GM19468 (cell line): ENCODE measurements at regions not wholly inside any gene's neighbourhood (a gene's known extent, or its start where the extent isn't known, plus 50 kb on each side); places are given as distances from the start of the nearest gene placed in this dataset.
A peak's percentile ranks its signal among the peaks of the same experiment; 100 is the strongest.
"Not testable (repeated sequence)": the region's sequence is repeated elsewhere in the genome, so short reads cannot be mapped to it uniquely, and the experiment has no call there.

Experiments used
- ATAC-seq: cut with Tn5 transposase; IDR thresholded peaks from one replicate; pipeline ENCODE4 v1.9.1; 2021; ENCODE audit warnings: mild to moderate bottlenecking, moderate library complexity, moderate number of reproducible peaks; ENCODE audit not compliant: unreplicated experiment; ENCODE audit errors: extremely low read depth

- no peak for ATAC-seq
Measured at GRCh38 chr2:185245216-185245615, 493.4 kb upstream of the FSIP2 start.

GRCh38 chr2:185245806-185246205, 492.8 kb upstream of the FSIP2 start:
- no peak for ATAC-seq

GRCh38 chr2:185246717-185247116, 491.9 kb upstream of the FSIP2 start:
- ATAC-seq: no peak

- no peak for ATAC-seq
Measured at GRCh38 chr2:185255566-185255965, 483.0 kb upstream of the FSIP2 start.

GRCh38 chr2:185265747-185266146, 472.9 kb upstream of the FSIP2 start:
- ATAC-seq: no peak

- no peak for ATAC-seq
Measured at GRCh38 chr2:185268651-185269050, 470.0 kb upstream of the FSIP2 start.

- ATAC-seq: no peak
Measured at GRCh38 chr2:185274718-185275484, 463.7 kb upstream of the FSIP2 start.

GRCh38 chr2:185275979-185276378, 462.6 kb upstream of the FSIP2 start:
- not testable (repeated sequence) for ATAC-seq

GRCh38 chr2:185278761-185279160, 459.8 kb upstream of the FSIP2 start:
- no peak for ATAC-seq

GRCh38 chr2:185279999-185280398, 458.6 kb upstream of the FSIP2 start:
- ATAC-seq: no peak

GRCh38 chr2:185284696-185285095, 453.9 kb upstream of the FSIP2 start:
- ATAC-seq: no peak

GRCh38 chr2:185290012-185290411, 448.6 kb upstream of the FSIP2 start:
- ATAC-seq: not testable (repeated sequence)

GRCh38 chr2:185291035-185291647, 447.5 kb upstream of the FSIP2 start:
- ATAC-seq: peak; percentile 75

GRCh38 chr2:185299867-185300266, 438.7 kb upstream of the FSIP2 start:
- no peak for ATAC-seq

GRCh38 chr2:185306119-185306518, 432.5 kb upstream of the FSIP2 start:
- ATAC-seq: no peak

GRCh38 chr2:185316383-185316782, 422.2 kb upstream of the FSIP2 start:
- ATAC-seq: no peak

- ATAC-seq: no peak
Measured at GRCh38 chr2:185318271-185318724, 420.3 kb upstream of the FSIP2 start.

- no peak for ATAC-seq
Measured at GRCh38 chr2:185335879-185336278, 402.7 kb upstream of the FSIP2 start.

- ATAC-seq: no peak
Measured at GRCh38 chr2:185337033-185337432, 401.6 kb upstream of the FSIP2 start.

GRCh38 chr2:185338104-185338503, 400.5 kb upstream of the FSIP2 start:
- ATAC-seq: no peak

- no peak for ATAC-seq
Measured at GRCh38 chr2:185347445-185347844, 391.2 kb upstream of the FSIP2 start.

- no peak for ATAC-seq
Measured at GRCh38 chr2:185360776-185361175, 377.8 kb upstream of the FSIP2 start.
